BLaER1 (cell line): ENCODE measurements at regions not wholly inside any gene's neighbourhood (a gene's known extent, or its start where the extent isn't known, plus 50 kb on each side); places are given as distances from the start of the nearest gene placed in this dataset.

Experiments
- H3K27ac ChIP-seq: shearing (Covaris generic); formaldehyde crosslinking; 2 replicates; pipeline ENCODE4 v1.8.1; 2022
- H3K27me3 ChIP-seq: shearing (Covaris generic); formaldehyde crosslinking; 2 replicates; pipeline ENCODE4 v1.8.1; 2022
- H3K36me3 ChIP-seq: shearing (Covaris generic); formaldehyde crosslinking; 2 replicates; pipeline ENCODE4 v1.8.1; 2022
- H3K4me1 ChIP-seq: shearing (Covaris generic); formaldehyde crosslinking; 2 replicates; pipeline ENCODE4 v1.8.1; 2022
- H3K4me2 ChIP-seq: shearing (Covaris generic); formaldehyde crosslinking; 2 replicates; pipeline ENCODE4 v1.8.1; 2022
- H3K4me3 ChIP-seq: shearing (Covaris generic); formaldehyde crosslinking; 2 replicates; pipeline ENCODE4 v1.8.1; 2022
- H3K9ac ChIP-seq: shearing (Covaris generic); formaldehyde crosslinking; 2 replicates; pipeline ENCODE4 v1.8.1; 2022
- H3K9me3 ChIP-seq: shearing (Covaris generic); formaldehyde crosslinking; 2 replicates; pipeline ENCODE4 v1.8.1; 2022
- H4K20me1 ChIP-seq: shearing (Covaris generic); formaldehyde crosslinking; 2 replicates; pipeline ENCODE4 v1.8.1; 2022
- Cebpa-rat ChIP-seq: shearing (Covaris generic); IDR thresholded peaks from 2 replicates; pipeline ENCODE4 v1.8.1; 2022

DNA sequence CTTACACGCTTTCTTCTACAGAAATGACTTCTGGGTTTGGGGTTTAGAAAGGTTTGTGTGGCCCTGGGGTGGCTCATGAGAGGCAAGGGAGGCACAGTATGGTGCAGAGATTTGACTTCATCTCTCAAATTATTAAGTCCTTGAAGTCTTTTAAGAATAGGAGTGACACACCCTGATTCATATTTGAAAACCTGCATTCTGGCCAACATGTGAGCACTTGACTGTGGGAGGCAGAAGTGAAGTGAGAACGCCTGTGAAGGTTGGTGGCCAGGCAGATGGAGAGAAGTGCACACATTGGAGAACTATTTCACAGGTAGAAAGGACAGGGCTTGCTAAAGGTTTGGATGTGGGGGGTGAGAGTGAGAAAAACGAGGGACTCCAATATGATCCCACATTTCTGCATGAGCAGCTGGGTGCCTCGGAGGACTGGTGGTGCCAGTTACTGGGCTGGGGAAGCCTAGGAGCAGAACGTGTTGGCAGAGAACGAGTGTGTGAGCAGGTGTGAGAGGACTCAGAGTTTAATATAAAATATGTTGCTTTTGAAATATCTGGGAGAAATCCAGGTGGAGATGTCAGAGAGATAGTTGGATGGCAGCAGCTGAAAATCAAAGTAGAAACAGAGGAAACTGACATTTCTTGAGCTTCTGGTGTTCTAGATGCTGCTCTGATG, 240.0 kb upstream of the ADAMTSL1 start:
- no peak overlapping the region for H3K4me2 ChIP-seq
- no peaks in the 10 kb centered on the region for H3K4me1 ChIP-seq
- H3K4me3 ChIP-seq: no peak overlapping the region
- H3K9ac ChIP-seq: no peak overlapping the region
- no peak overlapping the region for H3K27ac ChIP-seq
- H3K9me3 ChIP-seq: no peaks in the 10 kb centered on the region
- no peak for TF ChIP-seq Cebpa-rat
- H3K36me3 ChIP-seq: no peaks in the 10 kb centered on the region
- no peaks in the 10 kb centered on the region for H3K27me3 ChIP-seq
- no peaks in the 10 kb centered on the region for H4K20me1 ChIP-seq

DNA sequence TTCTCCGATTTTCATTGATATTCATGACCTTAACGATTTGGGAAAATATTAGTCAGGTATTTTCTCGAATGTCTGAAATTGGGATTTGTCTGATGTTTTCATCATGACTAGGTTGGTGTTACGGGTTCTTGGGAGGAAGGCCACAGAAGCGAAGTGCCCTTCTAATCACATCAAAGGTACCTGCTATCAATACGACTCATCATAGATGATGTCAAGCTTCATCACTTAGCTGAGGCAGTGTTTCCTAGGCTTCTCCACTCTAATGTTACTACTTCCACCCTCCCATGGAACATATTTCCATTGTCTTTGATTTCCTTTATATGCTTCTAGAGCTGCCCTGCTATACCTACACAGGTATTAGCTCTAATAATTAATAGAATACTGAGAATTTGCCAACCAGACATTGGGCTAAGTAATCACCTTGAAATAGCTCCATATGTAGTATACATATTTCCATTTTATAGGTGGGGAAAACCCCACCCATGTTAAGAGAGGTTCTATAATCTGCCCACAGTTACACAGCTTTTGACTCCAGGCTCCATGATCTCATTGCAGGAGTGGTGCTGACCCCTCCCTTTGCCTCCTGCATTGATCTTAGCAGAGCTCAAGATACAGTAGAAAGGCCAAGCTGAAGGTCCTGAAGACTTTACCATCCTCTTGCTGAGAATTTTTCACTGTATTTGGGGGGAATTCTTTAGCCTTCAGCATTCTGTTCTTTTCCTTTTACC, 238.6 kb upstream of the ADAMTSL1 start:
- H4K20me1 ChIP-seq: no peaks in the 10 kb centered on the region
- H3K9ac ChIP-seq: no peak overlapping the region
- no peaks in the 10 kb centered on the region for H3K27me3 ChIP-seq
- H3K36me3 ChIP-seq: no peaks in the 10 kb centered on the region
- H3K4me2 ChIP-seq: no peak overlapping the region
- H3K27ac ChIP-seq: no peak overlapping the region
- no peak overlapping the region for H3K4me3 ChIP-seq
- TF ChIP-seq Cebpa-rat: no peak
- no peaks in the 10 kb centered on the region for H3K9me3 ChIP-seq
- H3K4me1 ChIP-seq: peaks cover 6% of the 10 kb centered on the region

DNA sequence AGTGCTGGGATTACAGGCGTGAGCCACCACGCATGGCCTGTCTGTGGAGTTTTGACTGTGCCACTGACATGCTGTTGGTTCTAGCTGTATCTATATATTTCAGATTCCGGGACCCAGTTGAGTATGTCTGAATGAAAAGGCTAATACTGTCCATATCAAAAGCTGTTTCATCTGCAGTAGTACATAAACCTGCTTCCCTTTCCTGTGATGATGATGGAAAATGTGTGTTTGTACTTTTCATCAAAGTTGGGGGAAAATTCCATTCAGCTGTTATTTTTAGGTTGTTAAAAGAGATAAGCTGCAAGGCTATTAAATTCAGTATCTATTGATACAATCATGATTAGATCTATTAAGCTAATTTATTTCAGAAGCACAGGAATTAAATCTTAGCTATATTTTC, 237.6 kb upstream of the ADAMTSL1 start:
- Histone ChIP-seq H3K27me3 (no peaks in the 10 kb centered on the region), H4K20me1 (no peaks in the 10 kb centered on the region), H3K36me3 (no peaks in the 10 kb centered on the region), H3K4me1 (peaks cover 15% of the 10 kb centered on the region), H3K9me3 (no peaks in the 10 kb centered on the region), H3K9ac (no peak overlapping the region), H3K27ac (no peak overlapping the region), H3K4me3 (no peak overlapping the region), H3K4me2 (no peak overlapping the region)
- TF ChIP-seq Cebpa-rat: no peak

DNA sequence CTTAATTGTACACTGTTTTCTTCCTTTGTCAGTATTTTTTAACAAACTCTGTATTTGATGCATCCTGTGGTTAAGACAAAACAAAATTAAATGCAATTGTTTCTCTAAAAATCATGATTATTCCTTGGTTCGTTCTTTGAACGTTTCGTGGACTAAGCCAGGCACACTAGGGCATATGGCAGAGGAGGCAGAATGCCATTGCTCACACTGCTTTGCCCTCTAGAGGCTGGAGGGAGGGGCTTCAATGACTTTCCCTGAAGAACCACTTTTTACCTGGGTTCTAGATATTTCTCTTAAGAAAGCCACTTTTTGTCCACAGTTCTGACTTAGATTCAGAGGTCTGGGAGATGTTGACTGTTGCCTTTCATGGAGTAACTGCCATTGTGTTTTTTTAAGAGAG, 236.2 kb upstream of the ADAMTSL1 start:
- H3K4me2 ChIP-seq: no peak overlapping the region

DNA sequence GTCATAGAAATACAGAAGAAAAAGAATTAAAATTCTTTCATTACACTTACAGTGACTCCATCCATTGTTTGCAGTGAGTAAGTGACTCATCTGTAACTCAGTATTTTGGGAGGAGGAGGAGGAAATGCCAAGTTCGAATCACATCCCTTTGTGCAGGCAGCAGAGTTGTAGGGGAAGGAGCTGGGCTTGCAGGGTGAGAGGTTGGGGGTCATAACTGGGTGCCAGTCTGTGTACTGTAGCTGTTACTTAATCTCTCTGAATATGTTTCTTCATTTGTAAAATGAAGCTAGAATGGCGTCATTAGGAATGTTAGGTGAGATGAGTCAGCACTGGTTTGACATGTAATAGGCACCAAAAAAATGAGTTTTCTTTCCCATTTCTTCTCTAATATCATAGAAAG, 235.7 kb upstream of the ADAMTSL1 start:
- TF ChIP-seq Cebpa-rat: no peak
- Histone ChIP-seq H3K27ac (no peak overlapping the region), H3K36me3 (no peaks in the 10 kb centered on the region), H4K20me1 (no peaks in the 10 kb centered on the region), H3K9me3 (peaks cover 5% of the 10 kb centered on the region), H3K4me1 (peaks cover 16% of the 10 kb centered on the region), H3K27me3 (no peaks in the 10 kb centered on the region), H3K4me3 (no peak overlapping the region), H3K4me2 (no peak overlapping the region), H3K9ac (no peak overlapping the region)

More for the DNA sequence above, 236.2 kb upstream of the ADAMTSL1 start:
- Histone ChIP-seq H3K27ac (no peak overlapping the region), H3K4me1 (peaks cover 16% of the 10 kb centered on the region), H3K9ac (no peak overlapping the region), H4K20me1 (no peaks in the 10 kb centered on the region), H3K9me3 (no peaks in the 10 kb centered on the region), H3K36me3 (no peaks in the 10 kb centered on the region), H3K27me3 (no peaks in the 10 kb centered on the region), H3K4me3 (no peak overlapping the region)
- TF ChIP-seq Cebpa-rat: no peak

DNA sequence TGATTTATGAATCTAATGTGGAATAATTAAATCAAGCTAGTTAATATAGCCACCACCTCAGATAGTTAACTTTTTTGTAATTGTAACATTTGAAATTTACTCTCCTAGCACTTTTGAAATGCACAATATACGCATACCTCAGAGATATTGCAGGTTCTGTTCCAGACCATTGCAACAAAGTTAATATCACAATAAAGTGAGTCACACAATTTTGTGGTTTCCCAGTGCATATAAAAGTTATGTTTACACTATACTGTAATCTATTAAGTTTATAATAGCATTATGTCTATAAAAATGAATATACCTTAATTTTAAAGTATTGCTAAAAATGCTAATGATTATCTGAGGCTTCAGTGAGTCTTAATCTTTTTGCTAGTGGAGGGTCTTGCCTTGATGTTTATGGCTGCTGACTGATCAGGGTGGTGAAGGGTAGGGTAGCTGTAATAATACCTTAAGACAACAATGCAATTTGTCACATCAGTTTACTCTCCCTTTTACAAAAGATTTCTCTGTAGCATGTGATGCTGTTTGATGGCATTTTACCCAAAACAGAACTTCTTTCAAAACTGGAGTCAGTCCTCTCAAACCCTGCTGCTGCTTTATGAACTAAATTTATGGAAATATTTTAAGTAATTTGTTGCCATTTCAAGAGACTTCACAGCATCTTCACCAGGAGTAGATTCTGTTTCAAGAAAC, 235.1 kb upstream of the ADAMTSL1 start:
- Histone ChIP-seq H3K27me3 (no peaks in the 10 kb centered on the region), H3K27ac (no peak overlapping the region), H3K4me2 (no peak overlapping the region)

DNA sequence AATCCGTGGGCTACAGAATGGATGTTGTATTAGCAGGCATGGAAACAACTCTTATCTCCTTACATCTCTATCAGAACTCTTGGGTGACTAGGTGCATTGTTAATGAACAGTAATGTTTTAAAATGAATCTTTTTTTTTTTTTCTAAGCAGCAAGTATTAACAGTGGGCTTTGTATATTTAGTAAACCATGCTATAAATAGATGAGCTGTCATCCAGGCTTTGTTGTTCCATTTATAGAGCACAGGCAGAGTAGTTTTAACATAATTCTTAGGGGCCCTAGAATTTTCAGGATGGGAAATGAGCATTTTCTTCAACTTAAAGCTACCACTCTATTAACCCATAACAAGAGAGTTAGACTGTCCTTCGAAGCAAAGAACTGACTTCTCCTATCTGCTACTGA, 233.7 kb upstream of the ADAMTSL1 start:
- H4K20me1 ChIP-seq: no peaks in the 10 kb centered on the region

More for the DNA sequence above, 235.1 kb upstream of the ADAMTSL1 start:
- no peaks in the 10 kb centered on the region for H3K36me3 ChIP-seq
- H3K4me1 ChIP-seq: peaks cover 16% of the 10 kb centered on the region
- H4K20me1 ChIP-seq: no peaks in the 10 kb centered on the region
- H3K9ac ChIP-seq: no peak overlapping the region
- H3K4me3 ChIP-seq: no peak overlapping the region
- H3K9me3 ChIP-seq: peaks cover 10% of the 10 kb centered on the region
- no peak for TF ChIP-seq Cebpa-rat

DNA sequence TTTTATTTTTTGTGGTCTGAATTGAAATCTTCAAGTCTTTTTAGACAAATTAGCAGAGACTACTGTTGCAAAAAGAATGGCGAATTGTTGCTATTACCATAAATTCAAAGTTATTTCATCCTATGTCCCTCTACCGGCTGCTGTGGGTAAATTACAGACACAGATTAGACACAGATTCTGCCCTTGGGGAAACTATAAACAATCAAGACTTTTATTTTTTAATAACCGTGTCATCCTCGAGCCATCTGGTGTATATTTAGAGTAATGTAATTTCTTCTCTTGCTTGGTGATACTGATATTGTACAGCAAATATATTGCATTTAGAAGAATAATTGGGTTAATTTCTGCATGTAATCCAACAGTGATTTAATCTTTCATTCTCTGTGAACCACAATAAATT, 228.0 kb upstream of the ADAMTSL1 start:
- H4K20me1 ChIP-seq: no peaks in the 10 kb centered on the region
- no peak for TF ChIP-seq Cebpa-rat

More for the DNA sequence above, 233.7 kb upstream of the ADAMTSL1 start:
- H3K9ac ChIP-seq: no peak overlapping the region
- H3K4me2 ChIP-seq: peak overlapping the region; percentile 36
- no peaks in the 10 kb centered on the region for H3K27me3 ChIP-seq
- H3K27ac ChIP-seq: no peak overlapping the region
- H3K36me3 ChIP-seq: no peaks in the 10 kb centered on the region
- no peak overlapping the region for H3K4me3 ChIP-seq
- no peak for TF ChIP-seq Cebpa-rat
- H3K4me1 ChIP-seq: peaks cover 16% of the 10 kb centered on the region
- H3K9me3 ChIP-seq: peaks cover 10% of the 10 kb centered on the region

DNA sequence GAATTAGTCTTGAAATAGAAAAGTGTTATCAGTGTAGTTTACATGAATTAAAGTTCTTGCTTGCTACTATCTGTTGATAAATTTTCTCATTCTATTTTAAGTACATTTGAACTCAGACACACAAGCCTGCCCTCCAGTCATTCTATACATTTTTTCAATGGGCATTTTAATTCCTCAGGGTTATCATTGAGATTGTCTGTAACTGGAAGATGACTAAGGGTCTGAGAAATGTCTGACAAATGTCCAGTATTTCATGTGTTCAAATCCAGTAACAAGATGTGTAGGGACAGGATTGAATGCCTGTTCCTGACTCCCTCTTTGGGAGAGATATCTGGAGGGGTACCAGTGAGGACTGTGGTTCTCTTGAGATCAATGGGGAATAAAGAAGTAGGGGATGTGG, 223.9 kb upstream of the ADAMTSL1 start:
- no peaks in the 10 kb centered on the region for H3K9me3 ChIP-seq
- H3K4me1 ChIP-seq: no peaks in the 10 kb centered on the region
- H3K27me3 ChIP-seq: no peaks in the 10 kb centered on the region
- H3K27ac ChIP-seq: no peak overlapping the region
- TF ChIP-seq Cebpa-rat: no peak
- H3K4me3 ChIP-seq: no peak overlapping the region
- no peaks in the 10 kb centered on the region for H4K20me1 ChIP-seq
- no peak overlapping the region for H3K9ac ChIP-seq
- no peaks in the 10 kb centered on the region for H3K36me3 ChIP-seq
- H3K4me2 ChIP-seq: no peak overlapping the region

More for the DNA sequence above, 228.0 kb upstream of the ADAMTSL1 start:
- no peak overlapping the region for H3K27ac ChIP-seq
- H3K9ac ChIP-seq: no peak overlapping the region
- no peak overlapping the region for H3K4me2 ChIP-seq
- H3K36me3 ChIP-seq: no peaks in the 10 kb centered on the region
- no peak overlapping the region for H3K4me3 ChIP-seq
- peaks cover 10% of the 10 kb centered on the region for H3K9me3 ChIP-seq
- H3K27me3 ChIP-seq: no peaks in the 10 kb centered on the region
- H3K4me1 ChIP-seq: peaks cover 4% of the 10 kb centered on the region

DNA sequence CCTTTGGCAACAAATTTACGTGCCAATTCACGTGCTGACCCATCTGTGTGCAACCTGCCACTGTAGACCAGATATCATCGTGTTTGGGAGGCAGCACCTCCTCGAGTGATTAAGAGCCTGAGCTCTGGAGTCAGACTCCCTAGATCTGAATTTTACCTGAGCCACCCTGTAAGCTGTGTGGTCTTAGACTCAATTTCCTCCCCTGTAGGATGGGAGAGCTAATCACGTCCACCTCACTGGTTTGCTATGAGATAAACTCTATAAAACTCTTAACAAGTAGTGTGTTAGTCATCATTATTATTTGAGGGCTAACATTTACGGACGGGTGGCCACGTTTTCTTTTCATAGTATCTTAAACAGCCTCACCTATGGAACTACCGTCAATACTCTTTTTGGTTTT, 220.0 kb upstream of the ADAMTSL1 start:
- Histone ChIP-seq H3K9me3 (no peaks in the 10 kb centered on the region), H4K20me1 (no peaks in the 10 kb centered on the region), H3K4me2 (no peak overlapping the region), H3K36me3 (no peaks in the 10 kb centered on the region), H3K4me1 (no peaks in the 10 kb centered on the region), H3K4me3 (no peak overlapping the region), H3K27me3 (no peaks in the 10 kb centered on the region), H3K27ac (no peak overlapping the region), H3K9ac (no peak overlapping the region)
- TF ChIP-seq Cebpa-rat: no peak
